Liver (tissue), 8 donors: ENCODE measurements at regions not wholly inside any gene's neighbourhood (a gene's known extent, or its start where the extent isn't known, plus 50 kb on each side); places are given as distances from the start of the nearest gene placed in this dataset.

Experiments used
- DNase-seq: peaks from one replicate; pipeline ENCODE4 v3.0.0-alpha.2; 2017; ENCODE audit warnings: low spot score
- H3K27ac ChIP-seq, 2 donors: one replicate each; pipeline ENCODE4 v1.7.0; 2013; ENCODE audit warnings: inconsistent platforms in 2 of 2, low read length in 2 of 2, control low read depth in 1 of 2, low read depth in 1 of 2, mild to moderate bottlenecking in 1 of 2
- H3K27me3 ChIP-seq, 4 donors: one replicate each; pipeline versions ENCODE4 v1.6.1 to v1.7.0; 2013; ENCODE audit warnings: low read length in 3 of 4, inconsistent platforms in 1 of 4, mild to moderate bottlenecking in 1 of 4, moderate library complexity in 1 of 4; ENCODE audit not compliant: control insufficient read depth in 4 of 4, insufficient read depth in 4 of 4
- H3K36me3 ChIP-seq, 4 donors: one replicate each; pipeline versions ENCODE4 v1.6.1 to v1.7.0; 2013; ENCODE audit warnings: low read length in 3 of 4, mild to moderate bottlenecking in 3 of 4, low read depth in 1 of 4, moderate library complexity in 1 of 4; ENCODE audit not compliant: control insufficient read depth in 4 of 4, insufficient read depth in 3 of 4
- H3K4me1 ChIP-seq, 4 donors: one replicate each; pipeline versions ENCODE4 v1.6.1 to v1.7.0; 2013; ENCODE audit warnings: low read length in 3 of 4, mild to moderate bottlenecking in 3 of 4, moderate library complexity in 1 of 4; ENCODE audit not compliant: control insufficient read depth in 4 of 4, insufficient read depth in 4 of 4
- H3K4me3 ChIP-seq, 3 donors: one replicate each; pipeline versions ENCODE4 v1.6.1 to v1.7.0; 2013; ENCODE audit warnings: low read length in 3 of 3, control low read depth in 1 of 3, low read depth in 1 of 3, mild to moderate bottlenecking in 1 of 3
- H3K9ac ChIP-seq, 2 donors: one replicate each; pipeline ENCODE4 v1.7.0; 2013; ENCODE audit warnings: low read length in 2 of 2, mild to moderate bottlenecking in 2 of 2, moderate library complexity in 2 of 2, control low read depth in 1 of 2, low read depth in 1 of 2
- H3K9me3 ChIP-seq, 4 donors: one replicate each; pipeline versions ENCODE4 v1.6.1 to v1.7.0; 2013; ENCODE audit warnings: low read length in 3 of 4; ENCODE audit not compliant: control insufficient read depth in 4 of 4
- EGR1 ChIP-seq, 2 donors: IDR thresholded peaks; 2 replicates each; pipeline ENCODE4 v1.6.1; 2016 to 2018; ENCODE audit warnings: antibody characterized with exemption in 2 of 2, low read depth in 2 of 2
- FOXA1 ChIP-seq: IDR thresholded peaks from 2 replicates; pipeline ENCODE4 v1.6.1; 2016; ENCODE audit warnings: antibody characterized with exemption
- FOXA2 ChIP-seq: IDR thresholded peaks from 2 replicates; pipeline ENCODE4 v1.6.1; 2016; ENCODE audit warnings: antibody characterized with exemption
- GABPA ChIP-seq, 2 donors: IDR thresholded peaks in 1 of 2; conservative IDR thresholded peaks in 1 of 2; 2 replicates each; pipeline ENCODE4 v1.6.1; 2016; ENCODE audit warnings: antibody characterized with exemption in 2 of 2, mild to moderate bottlenecking in 1 of 2, moderate library complexity in 1 of 2
- HNF4A ChIP-seq, 2 donors: conservative IDR thresholded peaks; 2 replicates each; pipeline ENCODE4 v1.6.1; 2016; ENCODE audit warnings: antibody characterized with exemption in 2 of 2, mild to moderate bottlenecking in 2 of 2
- HNF4G ChIP-seq: IDR thresholded peaks from 2 replicates; pipeline ENCODE4 v1.6.1; 2016; ENCODE audit warnings: antibody characterized with exemption
- JUND ChIP-seq, 2 donors: IDR thresholded peaks; 2 replicates each; pipeline ENCODE4 v1.6.1; 2016; ENCODE audit warnings: antibody characterized with exemption in 2 of 2
- NR2F2 ChIP-seq: IDR thresholded peaks from 2 replicates; pipeline ENCODE4 v1.6.1; 2016; ENCODE audit warnings: antibody characterized with exemption
- RAD21 ChIP-seq, 2 donors: IDR thresholded peaks; 2 replicates each; pipeline ENCODE4 v1.6.1; 2016; ENCODE audit warnings: antibody characterized with exemption in 2 of 2, mild to moderate bottlenecking in 2 of 2
- RXRA ChIP-seq, 2 donors: IDR thresholded peaks; 2 replicates each; pipeline ENCODE4 v1.6.1; 2017 to 2018; ENCODE audit warnings: antibody characterized with exemption in 2 of 2, mild to moderate bottlenecking in 1 of 2
- SP1 ChIP-seq: IDR thresholded peaks from 2 replicates; pipeline ENCODE4 v1.6.1; 2018; ENCODE audit warnings: antibody characterized with exemption, mild to moderate bottlenecking
- TAF1 ChIP-seq: conservative IDR thresholded peaks from 2 replicates; pipeline ENCODE4 v1.6.1; 2016; ENCODE audit warnings: antibody characterized with exemption, mild to moderate bottlenecking
- YY1 ChIP-seq: IDR thresholded peaks from 2 replicates; pipeline ENCODE4 v1.6.1; 2016; ENCODE audit warnings: antibody characterized with exemption, mild to moderate bottlenecking
- WGBS: extraction: QIAGEN DNeasy Blood & Tissue Kit; methylation state at CpG from one replicate; pipeline ENCODE4 v1.1.7; 2013; 5-methylcytosine and 5-hydroxymethylcytosine counted together
- TF ChIP-seq, protein P1 (sequence below): IDR thresholded peaks from 2 replicates; pipeline ENCODE4 v1.6.1; 2016; ENCODE audit warnings: antibody characterized with exemption
- TF ChIP-seq, protein P2 (sequence below): IDR thresholded peaks from 2 replicates; pipeline ENCODE4 v1.6.1; 2016; ENCODE audit warnings: antibody characterized with exemption
- TF ChIP-seq, protein P3 (sequence below): IDR thresholded peaks from 2 replicates; pipeline ENCODE4 v1.6.1; 2016; ENCODE audit warnings: antibody characterized with exemption, mild to moderate bottlenecking
- TF ChIP-seq, protein P4 (sequence below): IDR thresholded peaks from 2 replicates; pipeline ENCODE4 v1.6.1; 2016; ENCODE audit warnings: antibody characterized with exemption
- TF ChIP-seq, protein P5 (sequence below): fragments of 150-350 bp; IDR thresholded peaks from 2 replicates; pipeline ENCODE4 v1.5.1; 2017; ENCODE audit warnings: improper control_type of control experiment, low read depth, low read length; ENCODE audit not compliant: missing input control
- donor health status: healthy.
- donor health status: healthy.
- donor health status: healthy.
- donor health status: healthy.
- donor health status: healthy.

DNA sequence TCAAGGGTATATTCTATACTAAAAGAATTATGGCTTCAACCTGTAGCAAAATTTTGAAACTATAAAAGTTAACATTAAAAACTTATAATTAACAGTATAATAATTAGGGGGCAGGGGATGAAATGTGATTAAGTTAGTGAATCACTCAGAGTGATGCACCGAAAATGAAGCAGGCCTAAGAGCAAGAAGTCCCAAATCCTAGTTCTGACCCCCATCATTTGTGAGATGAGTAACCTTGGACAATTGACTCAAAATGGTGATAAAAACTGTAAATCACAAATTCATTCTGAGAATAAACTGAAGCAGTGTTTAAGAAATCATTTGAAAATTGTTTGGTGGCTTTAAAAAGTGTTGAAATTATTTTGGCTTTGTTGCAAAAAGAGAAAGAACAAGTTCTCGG lies 56.8 kb downstream of the KLF12 start:
- Histone ChIP-seq H3K27ac (no peak overlapping the region), H3K9me3 (no peaks in the 10 kb centered on the region), H3K36me3 (no peaks in the 10 kb centered on the region), H3K9ac (no peak overlapping the region), H3K27me3 (no peaks in the 10 kb centered on the region), H3K4me1 (peaks cover 3 to 23% (median 7%) of the 10 kb centered on the region in 4 donors), H3K4me3 (no peak overlapping the region)
- 60% methylated on average over 2 of the region's 2 CpGs for WGBS
- DNase-seq, result no peak
- TF ChIP-seq, protein P1, sequence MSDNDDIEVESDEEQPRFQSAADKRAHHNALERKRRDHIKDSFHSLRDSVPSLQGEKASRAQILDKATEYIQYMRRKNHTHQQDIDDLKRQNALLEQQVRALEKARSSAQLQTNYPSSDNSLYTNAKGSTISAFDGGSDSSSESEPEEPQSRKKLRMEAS, result no peak
- TF ChIP-seq FOXA2 (no peak), NR2F2 (no peak), FOXA1 (no peak), SP1 (no peak), RAD21 (IDR thresholded peaks at IDR 0.05) (no peak), HNF4A (conservative IDR thresholded peaks at IDR 0.05) (no peak), TAF1 (no peak), EGR1 (IDR thresholded peaks at IDR 0.05; ENCODE audit: low read depth in 2 of 2) (no peak), HNF4G (no peak), RXRA (IDR thresholded peaks at IDR 0.05) (no peak), GABPA (IDR thresholded peaks at IDR 0.05 in 1 of 2, conservative IDR thresholded peaks at IDR 0.05 in 1 of 2) (no peak), JUND (IDR thresholded peaks at IDR 0.05) (no peak), YY1 (no peak)
- TF ChIP-seq, protein P2, sequence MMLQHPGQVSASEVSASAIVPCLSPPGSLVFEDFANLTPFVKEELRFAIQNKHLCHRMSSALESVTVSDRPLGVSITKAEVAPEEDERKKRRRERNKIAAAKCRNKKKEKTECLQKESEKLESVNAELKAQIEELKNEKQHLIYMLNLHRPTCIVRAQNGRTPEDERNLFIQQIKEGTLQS, result no peak
- TF ChIP-seq, protein P3, sequence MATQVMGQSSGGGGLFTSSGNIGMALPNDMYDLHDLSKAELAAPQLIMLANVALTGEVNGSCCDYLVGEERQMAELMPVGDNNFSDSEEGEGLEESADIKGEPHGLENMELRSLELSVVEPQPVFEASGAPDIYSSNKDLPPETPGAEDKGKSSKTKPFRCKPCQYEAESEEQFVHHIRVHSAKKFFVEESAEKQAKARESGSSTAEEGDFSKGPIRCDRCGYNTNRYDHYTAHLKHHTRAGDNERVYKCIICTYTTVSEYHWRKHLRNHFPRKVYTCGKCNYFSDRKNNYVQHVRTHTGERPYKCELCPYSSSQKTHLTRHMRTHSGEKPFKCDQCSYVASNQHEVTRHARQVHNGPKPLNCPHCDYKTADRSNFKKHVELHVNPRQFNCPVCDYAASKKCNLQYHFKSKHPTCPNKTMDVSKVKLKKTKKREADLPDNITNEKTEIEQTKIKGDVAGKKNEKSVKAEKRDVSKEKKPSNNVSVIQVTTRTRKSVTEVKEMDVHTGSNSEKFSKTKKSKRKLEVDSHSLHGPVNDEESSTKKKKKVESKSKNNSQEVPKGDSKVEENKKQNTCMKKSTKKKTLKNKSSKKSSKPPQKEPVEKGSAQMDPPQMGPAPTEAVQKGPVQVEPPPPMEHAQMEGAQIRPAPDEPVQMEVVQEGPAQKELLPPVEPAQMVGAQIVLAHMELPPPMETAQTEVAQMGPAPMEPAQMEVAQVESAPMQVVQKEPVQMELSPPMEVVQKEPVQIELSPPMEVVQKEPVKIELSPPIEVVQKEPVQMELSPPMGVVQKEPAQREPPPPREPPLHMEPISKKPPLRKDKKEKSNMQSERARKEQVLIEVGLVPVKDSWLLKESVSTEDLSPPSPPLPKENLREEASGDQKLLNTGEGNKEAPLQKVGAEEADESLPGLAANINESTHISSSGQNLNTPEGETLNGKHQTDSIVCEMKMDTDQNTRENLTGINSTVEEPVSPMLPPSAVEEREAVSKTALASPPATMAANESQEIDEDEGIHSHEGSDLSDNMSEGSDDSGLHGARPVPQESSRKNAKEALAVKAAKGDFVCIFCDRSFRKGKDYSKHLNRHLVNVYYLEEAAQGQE, result no peak
- TF ChIP-seq, protein P4, sequence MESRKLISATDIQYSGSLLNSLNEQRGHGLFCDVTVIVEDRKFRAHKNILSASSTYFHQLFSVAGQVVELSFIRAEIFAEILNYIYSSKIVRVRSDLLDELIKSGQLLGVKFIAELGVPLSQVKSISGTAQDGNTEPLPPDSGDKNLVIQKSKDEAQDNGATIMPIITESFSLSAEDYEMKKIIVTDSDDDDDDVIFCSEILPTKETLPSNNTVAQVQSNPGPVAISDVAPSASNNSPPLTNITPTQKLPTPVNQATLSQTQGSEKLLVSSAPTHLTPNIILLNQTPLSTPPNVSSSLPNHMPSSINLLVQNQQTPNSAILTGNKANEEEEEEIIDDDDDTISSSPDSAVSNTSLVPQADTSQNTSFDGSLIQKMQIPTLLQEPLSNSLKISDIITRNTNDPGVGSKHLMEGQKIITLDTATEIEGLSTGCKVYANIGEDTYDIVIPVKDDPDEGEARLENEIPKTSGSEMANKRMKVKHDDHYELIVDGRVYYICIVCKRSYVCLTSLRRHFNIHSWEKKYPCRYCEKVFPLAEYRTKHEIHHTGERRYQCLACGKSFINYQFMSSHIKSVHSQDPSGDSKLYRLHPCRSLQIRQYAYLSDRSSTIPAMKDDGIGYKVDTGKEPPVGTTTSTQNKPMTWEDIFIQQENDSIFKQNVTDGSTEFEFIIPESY, result no peak
- TF ChIP-seq, protein P5, sequence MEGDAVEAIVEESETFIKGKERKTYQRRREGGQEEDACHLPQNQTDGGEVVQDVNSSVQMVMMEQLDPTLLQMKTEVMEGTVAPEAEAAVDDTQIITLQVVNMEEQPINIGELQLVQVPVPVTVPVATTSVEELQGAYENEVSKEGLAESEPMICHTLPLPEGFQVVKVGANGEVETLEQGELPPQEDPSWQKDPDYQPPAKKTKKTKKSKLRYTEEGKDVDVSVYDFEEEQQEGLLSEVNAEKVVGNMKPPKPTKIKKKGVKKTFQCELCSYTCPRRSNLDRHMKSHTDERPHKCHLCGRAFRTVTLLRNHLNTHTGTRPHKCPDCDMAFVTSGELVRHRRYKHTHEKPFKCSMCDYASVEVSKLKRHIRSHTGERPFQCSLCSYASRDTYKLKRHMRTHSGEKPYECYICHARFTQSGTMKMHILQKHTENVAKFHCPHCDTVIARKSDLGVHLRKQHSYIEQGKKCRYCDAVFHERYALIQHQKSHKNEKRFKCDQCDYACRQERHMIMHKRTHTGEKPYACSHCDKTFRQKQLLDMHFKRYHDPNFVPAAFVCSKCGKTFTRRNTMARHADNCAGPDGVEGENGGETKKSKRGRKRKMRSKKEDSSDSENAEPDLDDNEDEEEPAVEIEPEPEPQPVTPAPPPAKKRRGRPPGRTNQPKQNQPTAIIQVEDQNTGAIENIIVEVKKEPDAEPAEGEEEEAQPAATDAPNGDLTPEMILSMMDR, result no peak
